Keratinocyte (primary cell): ENCODE measurements at regions not wholly inside any gene's neighbourhood (a gene's known extent, or its start where the extent isn't known, plus 50 kb on each side); places are given as distances from the start of the nearest gene placed in this dataset.

Experiments used
- CTCF ChIP-seq, 3 experiments: IDR thresholded peaks in 1 of 3; conservative IDR thresholded peaks in 1 of 3; optimal IDR thresholded peaks in 1 of 3; 2 replicates in 2 of 3; 3 replicates in 1 of 3; pipeline versions ENCODE3 to v1.5.1; 2011; ENCODE audit warnings: low read length in 3 of 3, mild to moderate bottlenecking in 3 of 3, moderate library complexity in 2 of 3, control low read depth in 1 of 3, inconsistent platforms in 1 of 3; ENCODE audit not compliant: insufficient read depth in 2 of 3; ENCODE audit errors: extremely low read depth in 1 of 3
- EZH2 ChIP-seq: IDR thresholded peaks from one replicate; pipeline ENCODE4 v1.6.1; 2012; ENCODE audit warnings: inconsistent platforms, mild to moderate bottlenecking, low read length, moderate library complexity

- TF ChIP-seq CTCF (optimal IDR thresholded peaks at IDR 0.05 in 1 of 3, IDR thresholded peaks at IDR 0.05 in 1 of 3, conservative IDR thresholded peaks at IDR 0.05 in 1 of 3; ENCODE audit: extremely low read depth in 1 of 3, insufficient read depth in 2 of 3, low read length in 3 of 3) (peak in 1 of 3 experiments; percentile 7), EZH2 (no peak)
Measured at GRCh38 chr11:111189466-111189865, 56.1 kb upstream of the POU2AF2 start.
